OCI-LY7 (cell line): ENCODE measurements at regions not wholly inside any gene's neighbourhood (a gene's known extent, or its start where the extent isn't known, plus 50 kb on each side); places are given as distances from the start of the nearest gene placed in this dataset.
"Not testable (repeated sequence)": the region's sequence is repeated elsewhere in the genome, so short reads cannot be mapped to it uniquely, and the experiment has no call there.

Experiments used
- BruUV-seq: library from RNA; stranded (reverse); fragments of 400-500 nt; replicated peaks from 2 replicates; lab custom pipeline; 2021; lab: Mats Ljungman, UMichigan
- CTCF ChIA-PET: fragments of 300-600 bp; sonication (Branson Sonifier 250); formaldehyde crosslinking; loops from one replicate; lab custom pipeline; 2022; ENCODE audit warnings: antibody characterized with exemption; ENCODE audit not compliant: unreplicated experiment; lab: Charles Lee
- POLR2A ChIA-PET: fragments of 300-600 bp; sonication (Branson Sonifier 250); formaldehyde crosslinking; loops from one replicate; lab custom pipeline; 2022; ENCODE audit warnings: antibody characterized with exemption; lab: Charles Lee
- DNase-seq: peaks from one replicate; pipeline ENCODE4 v3.0.0-alpha.2; 2015; ENCODE audit warnings: low spot score
- H2AFZ ChIP-seq: fragments of 200-600 bp; sonication (generic), shearing (Covaris generic); 2 replicates; pipeline ENCODE4 v1.6.1; 2014; ENCODE audit warnings: mild to moderate bottlenecking, antibody characterized with exemption, low read length, moderate library complexity
- H3K27ac ChIP-seq: fragments of 200-600 bp; sonication (generic); 2 replicates; pipeline ENCODE4 v1.5.1; 2014; ENCODE audit warnings: mixed run types, low read depth, mild to moderate bottlenecking, moderate library complexity, low read length, inconsistent platforms; ENCODE audit not compliant: poor library complexity, severe bottlenecking
- H3K36me3 ChIP-seq: fragments of 200-600 bp; sonication (generic); 2 replicates; pipeline ENCODE4 v1.6.1; 2014; ENCODE audit warnings: mild to moderate bottlenecking, antibody characterized with exemption, low read length, moderate library complexity, mixed read lengths; ENCODE audit not compliant: insufficient read depth
- H3K4me1 ChIP-seq: fragments of 200-600 bp; sonication (generic); 2 replicates; pipeline ENCODE4 v1.5.1; 2014; ENCODE audit warnings: mild to moderate bottlenecking, low read length; ENCODE audit not compliant: insufficient read depth, poor library complexity, severe bottlenecking
- H3K4me2 ChIP-seq: fragments of 200-600 bp; sonication (generic); 2 replicates; pipeline ENCODE4 v1.6.1; 2014; ENCODE audit warnings: mild to moderate bottlenecking, low read length
- H3K4me3 ChIP-seq: fragments of 200-600 bp; sonication (generic); 2 replicates; pipeline ENCODE4 v1.5.1; 2014; ENCODE audit warnings: mild to moderate bottlenecking, low read depth, low read length; ENCODE audit not compliant: poor library complexity, severe bottlenecking
- H3K79me2 ChIP-seq: fragments of 200-600 bp; sonication (generic); 2 replicates; pipeline ENCODE4 v1.6.1; 2016; ENCODE audit warnings: low read depth, mild to moderate bottlenecking, low read length, moderate library complexity, mixed read lengths; ENCODE audit not compliant: insufficient read depth
- H3K9me2 ChIP-seq: fragments of 200-600 bp; sonication (generic); 2 replicates; pipeline ENCODE4 v1.6.1; 2016; ENCODE audit warnings: mild to moderate bottlenecking, low read length, mixed read lengths; ENCODE audit not compliant: insufficient read depth
- H3K9me3 ChIP-seq: fragments of 200-600 bp; sonication (generic); 2 replicates; pipeline ENCODE4 v1.6.1; 2014; ENCODE audit warnings: mild to moderate bottlenecking, mixed run types, low read length, mixed read lengths
- H4K20me1 ChIP-seq: fragments of 200-600 bp; sonication (generic); 2 replicates; pipeline ENCODE4 v1.6.1; 2014; ENCODE audit warnings: mild to moderate bottlenecking, antibody characterized with exemption, low read length, moderate library complexity, mixed read lengths; ENCODE audit not compliant: insufficient read depth
- EZH2phosphoT487 ChIP-seq: fragments of 200-600 bp; sonication (generic); IDR thresholded peaks from 2 replicates; pipeline ENCODE4 v1.6.1; 2018; ENCODE audit warnings: low read depth, borderline replicate concordance, mild to moderate bottlenecking, mixed run types, antibody characterized with exemption, low read length, moderate library complexity, mixed read lengths
- intact Hi-C: fragments of 100-400 bp; cut with micrococcal nuclease; formaldehyde crosslinking; loops from one replicate; pipeline ENCODE4 v1.10.0; 2022; ENCODE audit not compliant: unreplicated experiment
- TF ChIP-seq, protein P1 (sequence below): fragments of 200-600 bp; sonication (generic); conservative IDR thresholded peaks from 2 replicates; pipeline ENCODE4 v1.5.1; 2014; ENCODE audit warnings: mild to moderate bottlenecking, antibody characterized with exemption, low read length, moderate library complexity, mixed read lengths

DNA sequence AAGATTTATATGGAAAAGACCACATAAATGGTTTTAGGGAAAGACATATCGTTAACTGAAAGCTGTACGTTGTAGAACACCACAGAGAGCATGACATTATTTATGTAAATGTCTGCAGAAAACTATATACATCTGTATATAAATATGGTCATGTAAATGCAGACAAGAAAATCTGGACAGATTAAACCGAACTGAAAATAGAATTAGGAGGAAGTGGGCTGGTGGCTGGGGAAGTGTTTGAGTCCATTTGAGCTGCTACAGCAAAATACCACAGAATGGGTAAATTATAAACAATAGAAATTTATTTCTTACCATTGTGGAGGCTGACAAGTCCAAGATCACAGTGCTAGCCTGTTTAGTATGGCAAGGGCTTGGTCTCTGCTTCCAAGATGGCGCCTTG lies 56.3 kb upstream of the USP6NL start:
- Histone ChIP-seq H3K4me1 (peaks cover 84% of the 10 kb centered on the region), H3K36me3 (peaks cover 17% of the 10 kb centered on the region), H3K4me2 (peak overlapping the region; percentile 78), H3K27ac (peak overlapping the region; percentile 16), H3K79me2 (peaks cover 14% of the 10 kb centered on the region; the same call in 1 of the 2 replicates), H3K9me3 (peaks cover 18% of the 10 kb centered on the region), H3K4me3 (peak overlapping the region; percentile 6), H2AFZ (peak overlapping the region; percentile 96; the same call in 1 of the 2 replicates), H3K9me2 (no peaks in the 10 kb centered on the region), H4K20me1 (no peaks in the 10 kb centered on the region)
- ChIA-PET CTCF (interaction anchor here (0.5 kb wide), 1 partner anchor 134 kb away, joined by 3 read pairs; no protein-coding TSS in a partner anchor), POLR2A (interaction anchor here (0.6 to 1.3 kb wide), 6 partner anchors 9 to 388 kb away, joined by 3 to 4 read pairs (median 3); no protein-coding TSS in a partner anchor)
- intact Hi-C loops: no loop called here
- no TSS peak for BruUV-seq
- no peak for DNase-seq
- TF ChIP-seq, protein P1, sequence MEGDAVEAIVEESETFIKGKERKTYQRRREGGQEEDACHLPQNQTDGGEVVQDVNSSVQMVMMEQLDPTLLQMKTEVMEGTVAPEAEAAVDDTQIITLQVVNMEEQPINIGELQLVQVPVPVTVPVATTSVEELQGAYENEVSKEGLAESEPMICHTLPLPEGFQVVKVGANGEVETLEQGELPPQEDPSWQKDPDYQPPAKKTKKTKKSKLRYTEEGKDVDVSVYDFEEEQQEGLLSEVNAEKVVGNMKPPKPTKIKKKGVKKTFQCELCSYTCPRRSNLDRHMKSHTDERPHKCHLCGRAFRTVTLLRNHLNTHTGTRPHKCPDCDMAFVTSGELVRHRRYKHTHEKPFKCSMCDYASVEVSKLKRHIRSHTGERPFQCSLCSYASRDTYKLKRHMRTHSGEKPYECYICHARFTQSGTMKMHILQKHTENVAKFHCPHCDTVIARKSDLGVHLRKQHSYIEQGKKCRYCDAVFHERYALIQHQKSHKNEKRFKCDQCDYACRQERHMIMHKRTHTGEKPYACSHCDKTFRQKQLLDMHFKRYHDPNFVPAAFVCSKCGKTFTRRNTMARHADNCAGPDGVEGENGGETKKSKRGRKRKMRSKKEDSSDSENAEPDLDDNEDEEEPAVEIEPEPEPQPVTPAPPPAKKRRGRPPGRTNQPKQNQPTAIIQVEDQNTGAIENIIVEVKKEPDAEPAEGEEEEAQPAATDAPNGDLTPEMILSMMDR: no peak
- TF ChIP-seq EZH2phosphoT487: no peak

DNA sequence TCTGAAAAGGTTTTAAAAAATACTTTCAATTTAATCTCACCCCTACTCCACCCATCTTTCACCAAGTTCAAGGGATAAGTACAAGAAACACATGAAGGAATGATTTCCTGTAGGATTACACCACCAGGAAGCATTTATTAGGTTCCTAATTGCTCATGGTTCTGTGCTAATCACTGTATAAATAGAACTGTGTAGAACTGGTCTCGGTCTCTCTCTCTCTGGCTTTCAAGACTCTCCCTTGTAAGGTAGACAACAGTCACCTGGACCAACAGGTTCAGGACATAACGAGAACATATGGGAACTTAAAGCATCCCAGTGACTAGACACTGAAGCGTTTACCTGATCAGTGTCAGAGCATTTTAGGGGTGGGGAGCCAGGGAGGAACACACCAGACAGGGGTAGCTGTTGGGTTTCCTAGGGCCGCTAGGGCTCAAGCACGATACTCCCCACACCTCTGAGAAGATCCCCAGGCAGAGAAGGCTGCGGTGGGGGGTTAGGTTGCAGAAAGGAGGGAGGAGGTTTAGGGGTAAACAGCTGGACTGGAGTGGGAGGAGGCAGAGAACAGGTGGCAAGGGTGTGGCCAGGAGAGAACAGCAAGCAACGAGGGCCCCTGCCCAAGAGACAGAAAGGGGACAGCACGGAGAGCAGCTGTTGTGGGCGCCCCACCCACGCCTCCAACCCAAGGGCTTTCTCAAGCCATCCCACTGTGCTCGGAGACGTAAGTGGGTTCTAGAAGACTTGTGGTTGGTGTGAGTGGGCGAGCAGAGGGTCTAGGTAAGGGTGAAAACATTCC lies 52.5 kb upstream of the USP6NL start:
- peak overlapping the region; percentile 77 for H3K4me2 ChIP-seq
- no peaks in the 10 kb centered on the region for H4K20me1 ChIP-seq
- no TSS peak for BruUV-seq
- CTCF ChIA-PET: no interaction called here
- POLR2A ChIA-PET: interaction anchor here (0.6 to 0.9 kb wide), 2 partner anchors 54 to 413 kb away, joined by 3 to 4 read pairs; no protein-coding TSS in a partner anchor
- peak overlapping the region; percentile 96 for H3K27ac ChIP-seq
- peak; percentile 72 for DNase-seq
- H3K9me2 ChIP-seq: no peaks in the 10 kb centered on the region
- intact Hi-C loops: loop anchor here (2.0 kb wide), 2 partner anchors 21 to 53 kb away; partner anchors contain the start of gene USP6NL
- TF ChIP-seq EZH2phosphoT487: no peak
- TF ChIP-seq, protein P1: no peak
- peak overlapping the region; percentile 46; the same call in 1 of the 2 replicates for H2AFZ ChIP-seq
- H3K79me2 ChIP-seq: peaks cover 6% of the 10 kb centered on the region; the same call in 1 of the 2 replicates
- H3K9me3 ChIP-seq: peaks cover 18% of the 10 kb centered on the region
- peak overlapping the region; percentile 53 for H3K4me3 ChIP-seq
- H3K36me3 ChIP-seq: peaks cover 17% of the 10 kb centered on the region
- H3K4me1 ChIP-seq: peaks cover 83% of the 10 kb centered on the region

DNA sequence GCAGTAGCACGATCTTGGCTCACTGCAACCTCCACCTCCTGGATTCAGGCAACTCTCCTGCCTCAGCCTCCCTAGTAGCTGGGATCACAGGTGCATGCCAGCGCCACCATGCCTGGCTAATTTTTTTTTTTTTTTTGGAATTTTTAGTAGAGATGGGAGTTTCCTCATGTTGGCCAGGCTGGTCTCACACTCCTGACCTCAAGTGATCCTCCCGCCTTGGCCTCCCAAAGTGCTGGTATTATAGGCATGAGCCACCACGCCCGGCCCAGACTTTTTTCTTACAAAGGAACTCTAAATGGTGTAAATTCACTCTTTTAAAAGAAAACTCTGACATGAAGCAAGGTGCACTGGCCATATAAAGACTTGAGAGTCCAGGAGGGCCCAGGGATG lies 51.7 kb upstream of the USP6NL start:
- not testable (repeated sequence) for DNase-seq, H3K9me2 ChIP-seq, H3K79me2 ChIP-seq, H2AFZ ChIP-seq, H4K20me1 ChIP-seq
- POLR2A ChIA-PET: interaction anchor here (0.7 to 3.9 kb wide), 13 partner anchors 12 to 129 kb away, joined by 3 to 31 read pairs (median 11); partner anchors contain the start of gene USP6NL
- peak overlapping the region; percentile 96 for H3K27ac ChIP-seq
- H3K4me2 ChIP-seq: peak overlapping the region; percentile 77
- peaks cover 18% of the 10 kb centered on the region for H3K9me3 ChIP-seq
- intact Hi-C loops: loop anchor here (2.0 kb wide), 2 partner anchors 22 to 52 kb away; partner anchors contain the start of gene USP6NL
- CTCF ChIA-PET: interaction anchor here (1.1 kb wide), 1 partner anchor 55 kb away, joined by 4 read pairs; no protein-coding TSS in a partner anchor
- BruUV-seq: TSS peak; percentile 99
- peaks cover 83% of the 10 kb centered on the region for H3K4me1 ChIP-seq
- peaks cover 17% of the 10 kb centered on the region for H3K36me3 ChIP-seq
- H3K4me3 ChIP-seq: peak overlapping the region; percentile 53
